Uterus (tissue), 2 donors: ENCODE measurements at regions not wholly inside any gene's neighbourhood (a gene's known extent, or its start where the extent isn't known, plus 50 kb on each side); places are given as distances from the start of the nearest gene placed in this dataset.

ENCODE experiments used
- CTCF ChIP-seq, 4 experiments: fragments of 200-600 bp in 2 of 4; fragments of 450-650 bp in 2 of 4; sonication (generic) in 2 of 4; IDR thresholded peaks; one replicate each; pipeline ENCODE4 v1.5.1; 2016 to 2019; ENCODE audit warnings: antibody characterized with exemption in 4 of 4, mild to moderate bottlenecking in 2 of 4, moderate library complexity in 1 of 4
- POLR2A ChIP-seq, 2 donors: fragments of 450-650 bp; IDR thresholded peaks; one replicate each; pipeline ENCODE4 v1.6.1; 2016; ENCODE audit warnings: antibody characterized with exemption in 2 of 2, mild to moderate bottlenecking in 1 of 2, moderate library complexity in 1 of 2

DNA sequence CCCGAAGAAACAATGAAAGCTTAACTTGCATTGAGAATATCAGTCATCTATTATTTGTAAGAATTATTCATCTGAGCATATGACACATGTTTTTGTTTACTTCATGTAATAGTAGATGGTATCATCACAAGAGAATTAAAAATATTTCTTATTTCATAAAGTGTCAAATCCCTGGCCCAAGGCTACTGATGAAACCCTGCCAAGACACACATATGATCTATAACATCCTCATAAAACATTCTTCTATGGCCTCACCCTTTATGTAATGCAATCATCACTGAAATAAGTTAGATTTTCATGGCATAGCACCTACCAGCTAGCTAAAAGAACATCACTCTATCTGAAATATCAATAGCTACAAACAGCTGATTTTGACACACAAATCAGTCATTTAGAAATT lies 385.6 kb upstream of the PHF14 start:
- TF ChIP-seq CTCF (IDR thresholded peaks at IDR 0.05), result no peak
- no peak for TF ChIP-seq POLR2A (IDR thresholded peaks at IDR 0.05)
